Vagina (tissue), 2 donors: ENCODE measurements at regions not wholly inside any gene's neighbourhood (a gene's known extent, or its start where the extent isn't known, plus 50 kb on each side); places are given as distances from the start of the nearest gene placed in this dataset.

Source experiments
- DNase-seq, 2 donors: peaks; one replicate each; pipeline ENCODE4 v3.0.0-alpha.2; 2017; ENCODE audit errors: extremely low spot score in 2 of 2
- H3K27ac ChIP-seq: fragments of 200-600 bp; sonication (generic); one replicate; pipeline ENCODE4 v1.5.1; 2019
- H3K27me3 ChIP-seq: fragments of 200-600 bp; sonication (generic); one replicate; pipeline ENCODE4 v1.5.1; 2019
- H3K36me3 ChIP-seq, 2 donors: fragments of 200-600 bp; sonication (generic); one replicate each; pipeline ENCODE4 v1.5.1; 2017 to 2019
- H3K4me1 ChIP-seq: fragments of 200-600 bp; sonication (generic); one replicate; pipeline ENCODE4 v1.5.1; 2019
- H3K4me3 ChIP-seq, 2 donors: fragments of 200-600 bp; sonication (generic); 1 replicate in 1 of 2; 2 replicates in 1 of 2; pipeline ENCODE4 v1.5.1; 2016 to 2019
- H3K9me3 ChIP-seq: fragments of 200-600 bp; sonication (generic); one replicate; pipeline ENCODE4 v1.5.1; 2019
- POLR2A ChIP-seq, 2 donors: fragments of 450-650 bp; IDR thresholded peaks; one replicate each; pipeline ENCODE4 v1.6.1; 2017; ENCODE audit warnings: antibody characterized with exemption in 2 of 2, mild to moderate bottlenecking in 2 of 2, moderate library complexity in 2 of 2
- POLR2AphosphoS5 ChIP-seq, 2 donors: sonication (generic); formaldehyde crosslinking; IDR thresholded peaks; one replicate each; pipeline ENCODE4 v1.9.0; 2017; ENCODE audit warnings: antibody characterized with exemption in 2 of 2, mild to moderate bottlenecking in 2 of 2, low read depth in 1 of 2; ENCODE audit not compliant: insufficient read depth in 1 of 2
- intact Hi-C: fragments of 100-400 bp; cut with DNase I; formaldehyde crosslinking; loops from one replicate; pipeline ENCODE4 v1.15.1; 2023
- TF ChIP-seq, protein P1 (sequence below), 3 experiments: fragments of 450-650 bp in 2 of 3; fragments of 200-600 bp in 1 of 3; sonication (generic) in 1 of 3; IDR thresholded peaks; one replicate each; pipeline ENCODE4 v1.5.1; 2017 to 2019; ENCODE audit warnings: antibody characterized with exemption in 3 of 3, mild to moderate bottlenecking in 2 of 3, moderate library complexity in 2 of 3

DNA sequence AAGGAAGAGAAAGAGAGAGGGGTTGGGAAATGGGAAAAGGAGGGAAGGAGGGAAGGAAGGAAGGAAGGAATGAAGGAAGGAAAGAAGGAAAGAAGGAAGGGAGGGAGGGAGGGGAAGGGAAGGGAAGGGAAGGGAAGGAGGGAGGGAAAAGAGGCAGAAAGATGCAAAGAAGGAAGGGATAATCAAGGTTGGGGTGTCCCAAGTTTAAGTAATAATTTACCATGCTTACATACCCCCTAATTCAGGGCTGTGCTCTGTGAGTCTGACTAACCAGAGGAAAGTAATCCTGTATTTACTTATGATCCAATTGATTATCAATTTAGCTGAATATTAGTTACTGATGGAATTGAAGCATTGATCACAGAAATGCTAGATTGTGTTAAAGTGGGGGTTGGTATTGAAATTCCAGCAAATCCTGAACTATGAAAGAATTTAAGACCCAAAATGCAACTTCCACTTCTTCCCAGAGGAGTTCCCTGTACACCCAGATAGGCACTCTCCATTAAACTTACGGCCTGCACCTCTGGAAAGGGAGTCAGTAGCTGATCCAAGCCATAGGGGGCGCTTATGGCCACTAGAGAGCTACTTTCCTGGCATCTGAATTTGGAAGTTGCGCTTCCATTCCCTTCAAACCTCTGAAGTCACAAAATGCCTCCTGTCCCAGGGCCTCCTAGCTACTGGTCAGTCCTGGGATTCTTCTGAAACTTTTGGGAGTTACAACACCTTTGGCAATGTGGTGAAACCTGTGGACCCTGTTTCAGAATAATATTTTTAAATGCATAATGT, 162.7 kb upstream of the PWP1 start:
- intact Hi-C loops, result no loop called here
- Histone ChIP-seq H3K36me3 (no peaks in the 10 kb centered on the region), H3K27me3 (no peaks in the 10 kb centered on the region), H3K9me3 (no peaks in the 10 kb centered on the region), H3K4me3 (no peak overlapping the region), H3K4me1 (no peaks in the 10 kb centered on the region), H3K27ac (no peak overlapping the region)
- no peak for DNase-seq
- TF ChIP-seq POLR2A (IDR thresholded peaks at IDR 0.05) (no peak), POLR2AphosphoS5 (IDR thresholded peaks at IDR 0.05; ENCODE audit: insufficient read depth in 1 of 2, low read depth in 1 of 2) (no peak)
- TF ChIP-seq, protein P1, sequence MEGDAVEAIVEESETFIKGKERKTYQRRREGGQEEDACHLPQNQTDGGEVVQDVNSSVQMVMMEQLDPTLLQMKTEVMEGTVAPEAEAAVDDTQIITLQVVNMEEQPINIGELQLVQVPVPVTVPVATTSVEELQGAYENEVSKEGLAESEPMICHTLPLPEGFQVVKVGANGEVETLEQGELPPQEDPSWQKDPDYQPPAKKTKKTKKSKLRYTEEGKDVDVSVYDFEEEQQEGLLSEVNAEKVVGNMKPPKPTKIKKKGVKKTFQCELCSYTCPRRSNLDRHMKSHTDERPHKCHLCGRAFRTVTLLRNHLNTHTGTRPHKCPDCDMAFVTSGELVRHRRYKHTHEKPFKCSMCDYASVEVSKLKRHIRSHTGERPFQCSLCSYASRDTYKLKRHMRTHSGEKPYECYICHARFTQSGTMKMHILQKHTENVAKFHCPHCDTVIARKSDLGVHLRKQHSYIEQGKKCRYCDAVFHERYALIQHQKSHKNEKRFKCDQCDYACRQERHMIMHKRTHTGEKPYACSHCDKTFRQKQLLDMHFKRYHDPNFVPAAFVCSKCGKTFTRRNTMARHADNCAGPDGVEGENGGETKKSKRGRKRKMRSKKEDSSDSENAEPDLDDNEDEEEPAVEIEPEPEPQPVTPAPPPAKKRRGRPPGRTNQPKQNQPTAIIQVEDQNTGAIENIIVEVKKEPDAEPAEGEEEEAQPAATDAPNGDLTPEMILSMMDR (IDR thresholded peaks at IDR 0.05), result no peak

DNA sequence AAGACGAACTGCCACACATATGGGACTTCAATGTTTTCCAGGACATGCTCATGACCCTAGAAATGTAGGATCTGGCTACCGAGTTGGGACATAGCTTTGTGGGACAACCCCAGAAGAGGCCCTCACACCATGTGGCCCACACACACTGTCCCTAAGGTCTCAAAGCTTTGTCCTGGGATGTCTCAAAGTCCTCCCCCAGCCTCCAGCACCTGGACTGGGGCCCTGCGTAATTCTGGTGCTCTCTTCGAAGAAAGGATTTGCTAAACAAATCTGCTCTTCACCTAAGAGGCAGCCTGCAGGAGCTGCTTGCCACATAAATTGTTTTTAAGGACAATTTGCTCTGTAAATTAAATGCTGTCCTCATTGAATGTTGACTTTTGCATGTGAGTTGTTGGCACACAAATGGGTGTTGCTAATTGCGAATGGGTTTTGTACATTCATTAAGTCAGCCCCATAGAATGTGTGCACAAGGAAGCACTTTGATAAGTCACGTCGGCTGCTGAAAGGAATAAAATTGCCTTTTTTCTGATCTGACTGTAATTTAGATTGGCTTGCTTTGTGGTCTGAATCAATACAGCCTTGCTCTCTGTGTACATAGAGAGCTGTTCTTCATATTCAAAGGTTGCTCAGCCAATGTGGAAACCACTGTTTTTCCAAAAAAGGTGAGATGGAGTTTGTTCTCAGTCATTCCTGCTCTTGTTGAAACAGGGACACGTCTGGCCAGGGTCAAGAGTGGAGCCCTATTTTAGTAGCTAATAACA, 161.6 kb upstream of the PWP1 start:
- H3K9me3 ChIP-seq, result no peaks in the 10 kb centered on the region
- H3K27me3 ChIP-seq, result no peaks in the 10 kb centered on the region
- H3K27ac ChIP-seq, result no peak overlapping the region
- intact Hi-C loops, result no loop called here
- no peak overlapping the region for H3K4me3 ChIP-seq
- H3K36me3 ChIP-seq, result no peaks in the 10 kb centered on the region
- TF ChIP-seq POLR2AphosphoS5 (IDR thresholded peaks at IDR 0.05; ENCODE audit: insufficient read depth in 1 of 2, low read depth in 1 of 2), result no peak
- no peak for TF ChIP-seq POLR2A (IDR thresholded peaks at IDR 0.05)
- TF ChIP-seq, protein P1 (IDR thresholded peaks at IDR 0.05), result no peak
- no peak for DNase-seq
- no peaks in the 10 kb centered on the region for H3K4me1 ChIP-seq

GRCh38 chr12:107525063-107525718, 160.4 kb upstream of the PWP1 start:
- Histone ChIP-seq H3K27me3 (no peaks in the 10 kb centered on the region), H3K4me3 (no peak overlapping the region), H3K36me3 (no peaks in the 10 kb centered on the region), H3K4me1 (no peaks in the 10 kb centered on the region), H3K27ac (no peak overlapping the region), H3K9me3 (no peaks in the 10 kb centered on the region)
- DNase-seq, result no peak
- TF ChIP-seq POLR2AphosphoS5 (IDR thresholded peaks at IDR 0.05; ENCODE audit: insufficient read depth in 1 of 2, low read depth in 1 of 2), result no peak
- TF ChIP-seq, protein P1 (IDR thresholded peaks at IDR 0.05), result no peak
- no peak for TF ChIP-seq POLR2A (IDR thresholded peaks at IDR 0.05)
- intact Hi-C loops, result no loop called here

- Histone ChIP-seq H3K36me3 (no peaks in the 10 kb centered on the region), H3K4me3 (no peak overlapping the region), H3K4me1 (no peaks in the 10 kb centered on the region), H3K9me3 (no peaks in the 10 kb centered on the region), H3K27me3 (no peaks in the 10 kb centered on the region), H3K27ac (no peak overlapping the region)
- TF ChIP-seq, protein P1 (IDR thresholded peaks at IDR 0.05), result no peak
- TF ChIP-seq POLR2AphosphoS5 (IDR thresholded peaks at IDR 0.05; ENCODE audit: insufficient read depth in 1 of 2, low read depth in 1 of 2), result no peak
- TF ChIP-seq POLR2A (IDR thresholded peaks at IDR 0.05), result no peak
- DNase-seq, result no peak
- intact Hi-C loops, result no loop called here
Observed at GRCh38 chr12:107525719-107526554, 159.7 kb upstream of the PWP1 start.
